Tibial nerve (tissue), 3 donors: ENCODE measurements at regions not wholly inside any gene's neighbourhood (a gene's known extent, or its start where the extent isn't known, plus 50 kb on each side); places are given as distances from the start of the nearest gene placed in this dataset.

Experiments
- POLR2A ChIP-seq, 2 donors: fragments of 450-650 bp; IDR thresholded peaks; one replicate each; pipeline ENCODE4 v1.6.1; 2017; ENCODE audit warnings: antibody characterized with exemption in 2 of 2, mild to moderate bottlenecking in 2 of 2, moderate library complexity in 2 of 2
- TF ChIP-seq, protein P1 (sequence below), 5 experiments: fragments of 200-600 bp in 3 of 5; fragments of 450-650 bp in 2 of 5; sonication (generic) in 3 of 5; IDR thresholded peaks; one replicate each; pipeline ENCODE4 v1.5.1; 2016 to 2019; ENCODE audit warnings: antibody characterized with exemption in 5 of 5, mild to moderate bottlenecking in 3 of 5, moderate library complexity in 2 of 5

DNA sequence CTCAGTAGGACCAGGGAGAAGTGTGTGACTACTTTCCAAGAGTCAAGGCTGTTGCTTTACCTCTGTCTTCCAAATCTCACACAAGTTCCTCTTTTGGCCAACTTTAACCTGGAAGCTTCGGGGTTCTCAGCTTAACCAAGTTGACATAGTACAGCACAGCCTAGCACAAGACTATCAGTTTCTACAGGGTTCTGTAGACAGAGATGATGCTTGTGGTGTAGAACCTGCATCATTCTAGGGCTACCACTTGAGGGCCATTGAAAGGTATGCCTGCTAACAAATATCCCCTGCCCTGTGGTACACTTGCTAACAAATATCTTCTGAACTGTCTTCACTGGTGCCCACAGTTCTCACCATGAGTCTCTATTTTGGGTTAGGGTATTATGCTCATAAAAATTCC, 62.0 kb upstream of the MAP3K7 start:
- TF ChIP-seq, protein P1, sequence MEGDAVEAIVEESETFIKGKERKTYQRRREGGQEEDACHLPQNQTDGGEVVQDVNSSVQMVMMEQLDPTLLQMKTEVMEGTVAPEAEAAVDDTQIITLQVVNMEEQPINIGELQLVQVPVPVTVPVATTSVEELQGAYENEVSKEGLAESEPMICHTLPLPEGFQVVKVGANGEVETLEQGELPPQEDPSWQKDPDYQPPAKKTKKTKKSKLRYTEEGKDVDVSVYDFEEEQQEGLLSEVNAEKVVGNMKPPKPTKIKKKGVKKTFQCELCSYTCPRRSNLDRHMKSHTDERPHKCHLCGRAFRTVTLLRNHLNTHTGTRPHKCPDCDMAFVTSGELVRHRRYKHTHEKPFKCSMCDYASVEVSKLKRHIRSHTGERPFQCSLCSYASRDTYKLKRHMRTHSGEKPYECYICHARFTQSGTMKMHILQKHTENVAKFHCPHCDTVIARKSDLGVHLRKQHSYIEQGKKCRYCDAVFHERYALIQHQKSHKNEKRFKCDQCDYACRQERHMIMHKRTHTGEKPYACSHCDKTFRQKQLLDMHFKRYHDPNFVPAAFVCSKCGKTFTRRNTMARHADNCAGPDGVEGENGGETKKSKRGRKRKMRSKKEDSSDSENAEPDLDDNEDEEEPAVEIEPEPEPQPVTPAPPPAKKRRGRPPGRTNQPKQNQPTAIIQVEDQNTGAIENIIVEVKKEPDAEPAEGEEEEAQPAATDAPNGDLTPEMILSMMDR (IDR thresholded peaks at IDR 0.05) = no peak
- TF ChIP-seq POLR2A (IDR thresholded peaks at IDR 0.05) = no peak
